ENCODE measurements at regions not wholly inside any gene's neighbourhood (a gene's known extent, or its start where the extent isn't known, plus 50 kb on each side); places are given as distances from the start of the nearest gene placed in this dataset.

DNA sequence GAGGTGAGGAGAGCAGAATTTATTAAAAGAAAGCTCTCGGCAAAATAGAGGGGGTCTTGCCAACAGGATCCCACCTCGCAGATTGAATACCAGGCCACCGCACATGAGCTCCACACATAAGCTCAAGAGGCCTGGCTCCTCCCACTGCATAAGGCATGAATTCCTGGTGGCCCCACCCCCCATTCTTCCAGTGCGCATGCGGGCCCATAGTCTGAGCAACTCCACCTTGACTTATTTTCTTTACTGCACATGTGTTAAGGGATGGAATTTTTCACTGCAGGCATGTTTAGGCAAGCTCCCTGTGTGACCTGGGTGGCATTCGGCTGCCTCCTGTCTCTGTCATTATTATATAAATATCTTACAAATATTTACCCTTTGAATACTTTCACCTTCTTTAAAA lies 412.5 kb downstream of the RMST start:
- TF ChIP-seq CTCF (IDR thresholded peaks at IDR 0.05; ENCODE audit: low read length) = no peak
- TF ChIP-seq EZH2 (IDR thresholded peaks at IDR 0.05; ENCODE audit: borderline replicate concordance, low read length) = no peak
